C4-2B (cell line): ENCODE measurements at regions not wholly inside any gene's neighbourhood (a gene's known extent, or its start where the extent isn't known, plus 50 kb on each side); places are given as distances from the start of the nearest gene placed in this dataset.

Experiments used
- ZFX ChIP-seq: fragments of 450-650 bp; IDR thresholded peaks from 2 replicates; pipeline ENCODE4 v1.6.1; 2017
- TF ChIP-seq, protein P1 (sequence below): fragments of 450-650 bp; conservative IDR thresholded peaks from 2 replicates; pipeline ENCODE4 v1.5.1; 2017; ENCODE audit warnings: mild to moderate bottlenecking

DNA sequence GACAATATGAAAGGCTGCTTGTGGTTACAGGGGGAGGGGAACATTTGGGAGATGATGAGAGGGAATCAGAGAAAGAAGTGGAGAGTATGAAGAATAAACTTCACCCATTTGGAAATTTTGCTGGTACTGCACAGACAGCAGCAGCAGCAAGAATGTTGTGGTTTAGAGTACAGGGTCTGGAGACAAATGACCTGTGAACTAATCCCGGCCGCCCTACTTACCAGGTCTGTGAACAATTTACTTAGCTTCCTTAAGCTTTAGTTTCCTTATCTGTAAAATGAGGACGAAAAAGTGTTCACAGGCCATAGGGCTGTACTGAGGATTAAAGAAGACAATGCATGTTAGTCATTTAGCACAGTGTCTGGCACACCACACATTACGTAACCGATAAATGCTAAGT is 685.4 kb upstream of the CELF4 start:
- TF ChIP-seq, protein P1, sequence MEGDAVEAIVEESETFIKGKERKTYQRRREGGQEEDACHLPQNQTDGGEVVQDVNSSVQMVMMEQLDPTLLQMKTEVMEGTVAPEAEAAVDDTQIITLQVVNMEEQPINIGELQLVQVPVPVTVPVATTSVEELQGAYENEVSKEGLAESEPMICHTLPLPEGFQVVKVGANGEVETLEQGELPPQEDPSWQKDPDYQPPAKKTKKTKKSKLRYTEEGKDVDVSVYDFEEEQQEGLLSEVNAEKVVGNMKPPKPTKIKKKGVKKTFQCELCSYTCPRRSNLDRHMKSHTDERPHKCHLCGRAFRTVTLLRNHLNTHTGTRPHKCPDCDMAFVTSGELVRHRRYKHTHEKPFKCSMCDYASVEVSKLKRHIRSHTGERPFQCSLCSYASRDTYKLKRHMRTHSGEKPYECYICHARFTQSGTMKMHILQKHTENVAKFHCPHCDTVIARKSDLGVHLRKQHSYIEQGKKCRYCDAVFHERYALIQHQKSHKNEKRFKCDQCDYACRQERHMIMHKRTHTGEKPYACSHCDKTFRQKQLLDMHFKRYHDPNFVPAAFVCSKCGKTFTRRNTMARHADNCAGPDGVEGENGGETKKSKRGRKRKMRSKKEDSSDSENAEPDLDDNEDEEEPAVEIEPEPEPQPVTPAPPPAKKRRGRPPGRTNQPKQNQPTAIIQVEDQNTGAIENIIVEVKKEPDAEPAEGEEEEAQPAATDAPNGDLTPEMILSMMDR = no peak
- TF ChIP-seq ZFX = no peak
